Thoracic aorta (tissue), 2 donors: ENCODE measurements at regions not wholly inside any gene's neighbourhood (a gene's known extent, or its start where the extent isn't known, plus 50 kb on each side); places are given as distances from the start of the nearest gene placed in this dataset.

Experiments used
- ATAC-seq: fragments of 150-250 bp; one replicate; pipeline ENCODE4 v1.8.0; 2017; ENCODE audit warnings: low read depth; ENCODE audit not compliant: insufficient number of reproducible peaks, low FRiP score
- DNase-seq: peaks from one replicate; pipeline ENCODE4 v3.0.0-alpha.2; 2020; ENCODE audit warnings: low spot score
- H3K27ac ChIP-seq, 2 donors: fragments of 200-600 bp; sonication (generic); 1 replicate in 1 of 2; 2 replicates in 1 of 2; pipeline ENCODE4 v1.5.1; 2016; ENCODE audit warnings: mild to moderate bottlenecking in 2 of 2, moderate library complexity in 2 of 2
- H3K27me3 ChIP-seq: fragments of 200-600 bp; sonication (generic); replicated peaks from 2 replicates; pipeline ENCODE4 v1.6.0; 2016; ENCODE audit warnings: mild to moderate bottlenecking; ENCODE audit not compliant: insufficient read depth
- H3K36me3 ChIP-seq: fragments of 200-600 bp; sonication (generic); one replicate; pipeline ENCODE4 v1.5.1; 2016
- H3K4me1 ChIP-seq, 2 donors: fragments of 200-600 bp; sonication (generic); 1 replicate in 1 of 2; 2 replicates in 1 of 2; pipeline versions ENCODE4 v1.5.1 to v1.6.0; 2016; ENCODE audit warnings: low read depth in 2 of 2, mild to moderate bottlenecking in 1 of 2; ENCODE audit not compliant: control insufficient read depth in 1 of 2
- H3K4me3 ChIP-seq: fragments of 200-600 bp; sonication (generic); 2 replicates; pipeline ENCODE4 v1.5.1; 2016; ENCODE audit warnings: mild to moderate bottlenecking
- H3K9me3 ChIP-seq: fragments of 200-600 bp; sonication (generic); 2 replicates; pipeline ENCODE4 v1.5.1; 2016
- TF ChIP-seq, protein P1 (sequence below): fragments of 200-600 bp; sonication (generic); IDR thresholded peaks from one replicate; pipeline ENCODE4 v1.5.1; 2019; ENCODE audit warnings: antibody characterized with exemption

- Histone ChIP-seq H3K4me3 (no peak overlapping the region), H3K4me1 (peaks cover 0 to 13% of the 10 kb centered on the region in 2 donors), H3K36me3 (no peaks in the 10 kb centered on the region), H3K27ac (no peak overlapping the region), H3K9me3 (no peaks in the 10 kb centered on the region), H3K27me3 (no peaks in the 10 kb centered on the region)
- TF ChIP-seq, protein P1, sequence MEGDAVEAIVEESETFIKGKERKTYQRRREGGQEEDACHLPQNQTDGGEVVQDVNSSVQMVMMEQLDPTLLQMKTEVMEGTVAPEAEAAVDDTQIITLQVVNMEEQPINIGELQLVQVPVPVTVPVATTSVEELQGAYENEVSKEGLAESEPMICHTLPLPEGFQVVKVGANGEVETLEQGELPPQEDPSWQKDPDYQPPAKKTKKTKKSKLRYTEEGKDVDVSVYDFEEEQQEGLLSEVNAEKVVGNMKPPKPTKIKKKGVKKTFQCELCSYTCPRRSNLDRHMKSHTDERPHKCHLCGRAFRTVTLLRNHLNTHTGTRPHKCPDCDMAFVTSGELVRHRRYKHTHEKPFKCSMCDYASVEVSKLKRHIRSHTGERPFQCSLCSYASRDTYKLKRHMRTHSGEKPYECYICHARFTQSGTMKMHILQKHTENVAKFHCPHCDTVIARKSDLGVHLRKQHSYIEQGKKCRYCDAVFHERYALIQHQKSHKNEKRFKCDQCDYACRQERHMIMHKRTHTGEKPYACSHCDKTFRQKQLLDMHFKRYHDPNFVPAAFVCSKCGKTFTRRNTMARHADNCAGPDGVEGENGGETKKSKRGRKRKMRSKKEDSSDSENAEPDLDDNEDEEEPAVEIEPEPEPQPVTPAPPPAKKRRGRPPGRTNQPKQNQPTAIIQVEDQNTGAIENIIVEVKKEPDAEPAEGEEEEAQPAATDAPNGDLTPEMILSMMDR = no peak
- ATAC-seq = no peak
- no peak for DNase-seq
These were observed 90.6 kb downstream of the SKA1 start for GRCh38 chr18:50465211-50466153.

GRCh38 chr18:50466634-50467033, 91.8 kb downstream of the SKA1 start:
- no peaks in the 10 kb centered on the region for H3K36me3 ChIP-seq
- H3K9me3 ChIP-seq = no peaks in the 10 kb centered on the region

DNA sequence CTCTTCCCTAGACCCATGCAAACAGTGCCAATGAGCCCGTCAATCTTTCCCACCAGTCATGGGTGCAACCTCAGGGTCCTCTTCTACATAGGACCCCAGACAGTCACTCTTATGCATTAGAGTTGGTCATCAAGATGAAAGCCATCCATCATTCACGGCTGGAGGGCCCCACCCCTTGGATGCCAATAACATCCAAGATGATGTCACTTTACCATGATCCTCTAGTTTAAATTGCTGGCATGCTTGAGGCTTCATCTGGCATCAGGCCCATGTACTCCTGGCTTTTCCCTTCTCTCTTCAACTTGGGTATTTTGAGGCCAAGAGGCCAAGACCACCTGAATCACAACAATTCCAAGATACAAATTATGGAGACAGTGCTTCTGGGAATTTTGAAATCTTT, 91.1 kb upstream of the MAPK4 start:
- Histone ChIP-seq H3K27ac (no peak overlapping the region), H3K4me1 (peaks cover 0 to 13% of the 10 kb centered on the region in 2 donors), H3K4me3 (no peak overlapping the region), H3K36me3 (no peaks in the 10 kb centered on the region), H3K9me3 (no peaks in the 10 kb centered on the region), H3K27me3 (no peaks in the 10 kb centered on the region)
- TF ChIP-seq, protein P1 = no peak
- DNase-seq (no peak), ATAC-seq (no peak)

More at GRCh38 chr18:50466634-50467033, 91.8 kb downstream of the SKA1 start:
- no peak overlapping the region for H3K4me3 ChIP-seq
- DNase-seq = no peak
- peaks cover 0 to 13% of the 10 kb centered on the region in 2 donors for H3K4me1 ChIP-seq
- H3K27me3 ChIP-seq = no peaks in the 10 kb centered on the region
- no peak overlapping the region for H3K27ac ChIP-seq
- ATAC-seq = no peak
- TF ChIP-seq, protein P1 = no peak

DNA sequence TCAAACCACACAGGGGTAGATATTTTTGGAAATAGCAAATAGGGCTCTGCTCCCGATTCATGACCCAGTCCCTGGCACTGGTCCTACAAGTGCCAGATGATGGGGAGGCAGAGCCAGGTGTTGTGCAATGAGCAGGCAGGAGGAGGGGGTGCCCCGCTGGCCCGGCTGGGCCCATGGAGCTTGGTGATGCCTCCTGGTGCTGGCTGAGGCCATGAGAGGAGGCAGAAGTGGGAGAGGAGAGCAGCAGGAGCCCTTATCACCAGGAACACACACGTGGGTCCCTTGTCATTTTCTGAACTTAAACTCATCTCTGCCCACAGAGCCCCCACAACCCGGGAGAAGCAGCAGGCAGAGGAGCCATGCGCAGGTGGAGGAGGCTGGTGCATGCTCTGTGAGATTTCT, 90.5 kb upstream of the MAPK4 start:
- no peak for ATAC-seq
- no peak overlapping the region for H3K4me3 ChIP-seq

DNA sequence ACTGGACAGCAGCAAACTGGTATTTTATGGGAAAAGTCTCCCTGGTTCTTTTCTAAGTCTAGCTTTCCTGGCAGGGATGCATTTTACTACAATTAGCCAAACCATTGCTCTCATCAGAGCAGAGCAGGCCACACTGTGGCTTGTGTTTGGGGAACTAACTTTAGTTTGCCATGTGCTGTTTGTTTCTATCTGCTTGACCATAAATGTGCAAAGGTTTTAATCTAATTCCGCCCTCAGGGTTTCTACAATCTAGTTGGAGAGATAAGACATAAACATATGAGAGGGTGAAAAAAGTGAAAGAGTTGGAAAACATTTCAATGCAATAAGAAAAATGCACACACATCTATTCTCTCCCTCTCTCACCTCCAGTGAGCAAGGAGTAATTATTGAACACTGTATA, 86.9 kb upstream of the MAPK4 start:
- no peak overlapping the region for H3K27ac ChIP-seq
- ATAC-seq (no peak), DNase-seq (no peak)
- TF ChIP-seq, protein P1 = no peak
- no peaks in the 10 kb centered on the region for H3K9me3 ChIP-seq
- no peak overlapping the region for H3K4me3 ChIP-seq
- peaks cover 0 to 13% of the 10 kb centered on the region in 2 donors for H3K4me1 ChIP-seq
- H3K27me3 ChIP-seq = no peaks in the 10 kb centered on the region
- no peaks in the 10 kb centered on the region for H3K36me3 ChIP-seq

More for the DNA sequence above, 90.5 kb upstream of the MAPK4 start:
- peak; percentile 11 for DNase-seq
- no peaks in the 10 kb centered on the region for H3K9me3 ChIP-seq
- H3K4me1 ChIP-seq = peaks cover 0 to 13% of the 10 kb centered on the region in 2 donors
- no peak overlapping the region for H3K27ac ChIP-seq
- TF ChIP-seq, protein P1 = no peak
- no peaks in the 10 kb centered on the region for H3K36me3 ChIP-seq
- H3K27me3 ChIP-seq = no peaks in the 10 kb centered on the region
